ENCODE measurements at regions not wholly inside any gene's neighbourhood (a gene's known extent, or its start where the extent isn't known, plus 50 kb on each side); places are given as distances from the start of the nearest gene placed in this dataset.
A peak's percentile ranks its signal among the peaks of the same experiment; 100 is the strongest.

DNA sequence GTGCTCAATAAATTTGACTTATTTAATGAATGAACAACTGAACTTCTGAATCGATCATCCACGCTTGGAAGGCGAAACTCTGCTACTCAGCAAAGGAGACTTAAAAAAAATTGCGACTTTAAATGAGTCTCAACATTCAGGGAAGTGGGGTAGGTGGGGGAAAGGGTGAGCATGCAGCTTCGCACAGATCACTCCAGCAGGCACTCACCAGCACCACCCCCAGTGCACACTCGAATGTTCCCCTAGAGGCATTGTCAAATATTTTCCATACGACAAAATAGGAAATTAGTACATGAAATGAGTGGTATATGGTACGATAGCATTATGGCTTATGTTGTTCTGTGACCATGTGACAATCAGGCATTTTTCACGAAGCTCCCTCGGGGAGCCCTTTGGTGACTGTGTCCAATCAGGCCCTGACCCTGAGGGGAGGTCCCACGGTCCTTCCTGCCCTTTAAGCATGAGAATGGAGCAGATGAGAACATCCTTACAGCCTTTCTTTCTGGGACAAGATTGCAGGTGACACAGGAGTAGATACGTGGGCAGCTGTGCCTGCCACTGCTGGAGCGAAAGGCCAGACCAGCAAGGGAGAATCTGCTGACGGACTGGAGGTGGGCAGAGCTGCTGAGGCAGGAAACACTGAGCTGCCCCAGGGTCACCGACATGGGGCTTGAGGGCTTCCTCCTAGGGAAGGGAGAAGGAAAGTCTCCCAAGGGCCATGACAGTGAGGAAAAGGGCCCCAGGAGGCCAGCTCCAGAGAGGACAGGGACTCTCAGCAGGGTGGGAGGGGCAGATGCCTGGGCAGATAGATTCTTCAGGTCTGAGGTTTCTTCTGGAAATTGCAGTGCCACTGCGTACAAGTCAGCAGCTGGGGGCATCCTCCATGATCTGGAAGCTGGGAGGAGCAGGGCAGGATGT lies 101.3 kb upstream of the ID2 start:
- no peak for DNase-seq

GRCh38 chr2:8581234-8581561 lies 100.7 kb upstream of the ID2 start:
- no peak for DNase-seq

DNA sequence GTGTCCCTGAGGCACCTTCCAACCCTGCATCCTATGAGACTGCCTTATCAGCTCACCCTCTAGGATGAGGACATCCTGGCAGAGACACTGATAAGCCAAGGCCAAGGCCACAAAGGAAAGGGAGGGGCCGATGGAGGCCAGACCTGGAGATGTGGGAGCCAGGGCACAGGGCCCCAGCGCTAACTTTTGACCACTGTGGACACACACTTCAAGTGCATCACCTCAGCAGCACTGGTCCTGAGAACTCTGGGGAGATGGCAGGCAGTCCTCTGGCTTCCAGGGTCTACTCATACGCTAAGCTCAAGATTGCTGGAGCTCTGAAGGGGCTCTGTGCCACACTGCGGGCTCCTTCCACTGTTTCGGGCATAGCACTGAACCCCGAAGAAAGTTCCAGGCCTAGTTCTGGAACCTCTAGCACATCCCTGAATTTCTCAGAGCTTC lies 100.2 kb upstream of the ID2 start:
- no peak for DNase-seq

DNA sequence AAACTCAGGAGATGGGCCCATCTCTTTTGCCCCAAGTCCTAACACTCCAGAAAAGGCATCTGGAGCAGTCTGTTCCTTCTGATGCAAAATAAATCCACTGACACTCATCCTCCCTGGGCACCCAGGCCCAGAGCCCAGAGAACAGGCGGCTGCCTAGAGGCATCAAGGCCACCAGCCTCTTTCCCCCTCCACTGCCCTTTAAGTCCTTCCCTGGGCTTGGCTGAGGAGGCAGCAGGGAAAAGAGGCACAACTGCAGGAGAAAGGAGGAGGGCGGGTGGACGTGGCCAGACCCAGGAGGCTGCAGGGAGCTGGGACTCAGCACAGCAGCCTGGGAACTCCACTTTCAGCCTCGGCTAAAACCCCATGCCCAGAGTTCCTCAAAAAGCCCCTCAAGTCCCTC lies 99.7 kb upstream of the ID2 start:
- no peak for DNase-seq

DNA sequence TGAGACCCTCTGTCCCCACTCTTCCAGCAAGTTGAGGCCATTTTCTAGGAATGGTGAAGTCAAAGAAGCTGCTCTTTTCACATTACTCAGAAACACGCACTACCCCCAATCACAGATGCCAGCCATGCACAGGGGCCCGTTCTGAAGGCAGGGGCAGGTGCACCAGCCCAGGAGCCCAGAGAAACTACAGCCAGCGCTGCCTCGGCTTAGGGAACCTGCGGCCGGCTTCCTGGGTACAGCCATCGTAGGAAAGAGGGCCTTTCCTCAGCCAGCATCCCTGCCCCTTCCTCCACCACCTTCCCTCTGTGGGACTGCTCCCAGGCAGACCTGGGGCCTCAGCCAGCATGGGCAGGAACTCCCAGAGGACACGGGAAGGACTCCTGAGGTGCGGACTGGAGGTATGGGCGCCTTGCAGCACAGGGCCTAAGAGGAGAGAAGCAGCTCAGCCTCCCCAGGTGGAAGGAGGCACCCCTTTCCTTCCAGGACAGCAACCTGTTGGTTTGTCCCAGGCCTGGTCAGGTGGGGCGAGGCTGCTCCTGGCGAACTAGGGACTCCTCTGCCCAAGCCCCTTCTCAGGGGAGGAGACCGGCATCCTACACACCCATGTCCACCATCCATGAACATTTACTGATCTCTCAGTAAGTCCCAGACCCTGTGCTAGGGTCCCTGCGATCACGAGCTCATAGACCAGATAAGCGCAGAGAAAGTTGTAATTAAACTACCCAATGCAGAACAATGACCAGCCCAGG lies 99.0 kb upstream of the ID2 start:
- no peak for DNase-seq

DNA sequence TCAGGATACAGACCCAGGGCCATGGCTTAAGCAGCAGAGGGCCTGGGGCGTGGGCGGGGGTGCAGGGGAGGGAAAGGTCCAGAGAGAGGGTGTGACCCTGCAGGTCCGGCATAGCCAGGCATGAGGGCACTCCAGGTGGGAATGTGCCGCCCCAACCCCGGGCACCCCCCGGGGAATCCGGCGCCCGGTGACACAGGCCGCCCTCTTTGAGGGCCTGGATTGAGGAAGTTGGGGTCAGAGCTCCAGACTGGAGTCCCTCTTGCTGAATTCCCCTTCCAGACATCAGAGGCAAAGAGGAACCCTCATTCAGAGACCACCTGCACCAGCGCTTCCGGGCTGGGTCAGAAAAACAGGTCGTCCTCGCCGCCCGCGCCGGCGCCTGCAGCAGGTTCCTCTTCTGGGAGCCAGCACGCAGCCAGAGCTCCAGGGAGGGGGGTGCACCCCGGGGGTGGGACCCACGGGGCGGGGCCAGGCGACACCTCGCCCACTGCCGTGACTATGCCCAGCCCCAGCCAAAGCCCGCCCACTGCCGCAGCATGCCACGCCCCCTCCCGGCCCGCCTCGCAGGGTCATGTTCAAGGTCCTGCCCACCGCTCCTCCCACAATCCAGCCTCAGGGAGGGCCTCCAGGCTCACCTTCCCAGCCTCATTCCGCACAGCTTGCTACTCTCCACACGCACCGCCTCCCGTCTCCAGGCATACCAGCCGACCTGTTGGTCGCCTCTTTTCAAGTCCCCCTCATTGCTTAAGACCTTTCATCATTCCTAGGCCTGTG lies 98.3 kb upstream of the ID2 start:
- DNase-seq, result peak in 11 of 14 donors; percentile 16 to 82 (median 62)

- DNase-seq, result no peak
These were observed 97.4 kb upstream of the ID2 start for GRCh38 chr2:8584174-8585066.

DNA sequence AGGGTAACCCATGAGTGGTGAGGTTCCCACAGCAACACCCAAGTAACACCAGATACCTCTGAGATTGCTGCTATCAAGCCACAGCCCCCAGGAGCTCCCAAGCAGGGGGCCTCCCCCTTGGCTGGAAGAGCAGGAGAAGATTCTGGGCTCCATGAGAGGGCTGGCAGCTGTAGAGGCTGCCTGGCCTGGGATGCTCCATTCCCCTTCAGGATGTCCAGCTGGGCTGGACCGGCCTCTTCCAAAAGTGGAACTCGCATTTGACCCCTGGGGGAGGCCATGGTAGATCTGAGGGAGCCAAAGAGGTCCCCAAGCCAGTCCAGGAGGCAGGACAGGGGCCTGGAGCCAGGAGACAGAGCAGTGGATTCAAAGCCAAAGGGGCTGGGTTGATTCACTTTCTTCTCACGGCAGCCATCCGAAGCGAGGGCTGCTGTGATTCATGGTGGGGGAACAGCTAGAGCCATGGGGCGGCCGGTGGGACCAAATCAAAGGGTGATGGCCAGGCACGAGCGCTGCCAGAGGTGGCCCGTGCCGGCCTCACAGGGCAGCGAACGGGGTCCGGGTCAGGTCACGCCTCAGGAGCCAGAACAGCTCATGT lies 95.3 kb upstream of the ID2 start:
- DNase-seq, result peak in 1 of 14 donors; percentile 59

- DNase-seq, result no peak
These were observed 94.5 kb upstream of the ID2 start for GRCh38 chr2:8587251-8587791.

GRCh38 chr2:8587920-8588830 lies 93.7 kb upstream of the ID2 start:
- DNase-seq, result no peak

- no peak for DNase-seq
These were observed 93.0 kb upstream of the ID2 start for GRCh38 chr2:8588831-8589191.

DNA sequence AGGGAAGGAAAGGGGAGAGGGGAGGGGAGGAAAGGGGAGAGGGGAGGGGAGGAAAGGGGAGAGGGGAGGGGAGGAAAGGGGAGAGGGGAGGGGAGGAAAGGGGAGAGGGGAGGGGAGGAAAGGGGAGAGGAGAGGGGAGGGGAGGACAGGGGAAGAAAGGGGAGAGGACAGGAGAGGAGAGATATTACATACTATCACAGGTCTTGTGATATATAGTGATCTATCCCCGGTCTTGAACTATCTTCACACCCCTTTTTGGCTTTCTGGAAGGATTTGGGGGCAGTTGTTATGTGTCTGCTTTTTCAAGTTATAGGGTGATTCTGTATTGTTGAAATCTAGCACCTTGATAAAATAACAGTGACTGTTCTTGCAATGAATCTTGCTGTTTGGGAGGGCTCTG lies 92.1 kb upstream of the ID2 start:
- no peak for DNase-seq

DNA sequence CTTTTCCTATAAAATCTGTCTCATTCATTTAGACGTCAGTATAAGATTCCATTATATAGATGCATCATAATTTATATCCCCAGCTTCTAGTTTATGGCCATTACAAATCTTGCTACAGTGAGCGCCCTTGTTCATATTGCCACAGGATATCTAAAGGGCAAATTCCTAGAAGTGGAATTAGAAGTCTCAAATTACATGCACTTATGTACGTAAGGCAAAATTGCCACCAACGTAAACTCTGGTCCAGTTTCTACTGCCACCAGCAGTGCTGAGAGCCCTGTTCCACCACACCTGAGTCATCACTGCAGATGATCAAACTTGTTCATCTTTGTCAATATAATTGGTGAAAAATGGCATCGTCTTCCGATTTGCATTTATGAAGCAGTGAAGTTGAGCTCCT lies 90.9 kb upstream of the ID2 start:
- no peak for DNase-seq

GRCh38 chr2:8592736-8593135 lies 89.1 kb upstream of the ID2 start:
- no peak for DNase-seq

DNA sequence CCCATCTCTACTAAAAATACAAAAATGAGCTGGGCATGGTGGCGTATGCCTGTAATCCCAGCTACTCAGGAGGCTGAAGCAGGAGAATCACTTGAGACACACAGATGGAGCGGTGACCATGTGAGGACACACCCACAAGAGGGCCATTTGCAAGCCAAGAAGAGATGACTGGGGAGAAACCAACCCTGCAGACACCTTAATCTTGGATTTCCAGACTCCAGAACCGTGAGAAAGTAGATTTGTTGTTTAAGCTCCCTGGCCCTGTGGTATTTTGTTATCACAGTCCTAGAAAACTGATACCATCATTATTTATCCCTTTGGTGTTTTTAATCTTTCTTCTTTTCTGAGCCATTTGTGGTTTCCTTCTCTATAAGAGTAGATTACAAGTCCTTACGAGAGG lies 88.6 kb upstream of the ID2 start:
- no peak for DNase-seq

DNA sequence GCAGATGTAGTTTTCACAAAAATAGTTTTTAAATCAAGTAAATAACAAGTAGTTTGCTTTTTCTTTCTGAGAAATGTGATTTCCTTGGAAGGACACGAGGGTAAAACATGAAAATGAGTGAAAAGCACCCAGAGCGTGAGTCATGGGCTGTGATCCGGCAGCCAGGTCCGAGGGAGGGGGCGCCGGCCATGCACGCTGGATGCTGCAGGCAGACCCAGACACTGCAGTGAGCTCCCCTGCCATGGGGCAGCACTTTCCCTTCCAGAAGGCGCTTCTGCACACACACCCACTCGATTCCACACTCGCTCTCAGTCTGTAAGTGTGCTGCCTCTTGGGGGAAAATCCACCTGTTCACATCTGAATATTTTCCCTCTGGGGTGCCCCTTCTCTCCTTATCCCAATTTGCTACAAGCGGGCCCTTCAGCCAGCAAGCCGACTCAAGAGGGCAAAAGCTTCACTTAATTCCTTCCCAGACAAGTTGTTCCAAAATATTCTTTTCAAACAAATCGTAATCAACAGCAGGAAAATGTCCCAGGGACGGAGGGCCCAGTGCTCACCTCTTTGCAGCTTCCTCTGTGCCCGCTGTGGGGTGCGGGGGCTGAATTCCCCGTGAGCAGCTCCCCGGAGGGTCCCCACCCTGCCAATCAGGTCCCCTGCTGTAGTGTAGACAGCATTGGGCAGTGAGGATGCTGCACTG lies 87.0 kb upstream of the ID2 start:
- peak in 1 of 14 donors; percentile 28 for DNase-seq

DNA sequence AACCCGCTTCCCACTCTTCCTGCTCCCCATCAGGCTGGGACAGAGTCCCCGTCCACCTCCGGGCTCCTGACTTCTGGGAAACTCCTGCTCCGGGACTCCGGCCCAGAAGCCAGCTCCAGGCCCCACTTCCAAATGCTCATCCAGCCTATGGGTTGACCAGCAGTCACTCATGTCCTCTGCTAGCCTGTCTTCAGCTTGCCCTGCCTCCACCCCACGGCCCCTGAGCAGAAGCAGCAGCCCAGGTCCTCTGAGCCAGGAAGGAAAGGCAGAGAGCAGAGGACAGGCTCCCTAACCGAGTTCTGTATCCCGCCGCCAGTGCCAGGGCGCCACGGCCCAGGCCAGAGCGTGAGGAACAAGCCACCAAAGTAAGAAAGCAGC lies 86.4 kb upstream of the ID2 start:
- DNase-seq, result no peak

DNA sequence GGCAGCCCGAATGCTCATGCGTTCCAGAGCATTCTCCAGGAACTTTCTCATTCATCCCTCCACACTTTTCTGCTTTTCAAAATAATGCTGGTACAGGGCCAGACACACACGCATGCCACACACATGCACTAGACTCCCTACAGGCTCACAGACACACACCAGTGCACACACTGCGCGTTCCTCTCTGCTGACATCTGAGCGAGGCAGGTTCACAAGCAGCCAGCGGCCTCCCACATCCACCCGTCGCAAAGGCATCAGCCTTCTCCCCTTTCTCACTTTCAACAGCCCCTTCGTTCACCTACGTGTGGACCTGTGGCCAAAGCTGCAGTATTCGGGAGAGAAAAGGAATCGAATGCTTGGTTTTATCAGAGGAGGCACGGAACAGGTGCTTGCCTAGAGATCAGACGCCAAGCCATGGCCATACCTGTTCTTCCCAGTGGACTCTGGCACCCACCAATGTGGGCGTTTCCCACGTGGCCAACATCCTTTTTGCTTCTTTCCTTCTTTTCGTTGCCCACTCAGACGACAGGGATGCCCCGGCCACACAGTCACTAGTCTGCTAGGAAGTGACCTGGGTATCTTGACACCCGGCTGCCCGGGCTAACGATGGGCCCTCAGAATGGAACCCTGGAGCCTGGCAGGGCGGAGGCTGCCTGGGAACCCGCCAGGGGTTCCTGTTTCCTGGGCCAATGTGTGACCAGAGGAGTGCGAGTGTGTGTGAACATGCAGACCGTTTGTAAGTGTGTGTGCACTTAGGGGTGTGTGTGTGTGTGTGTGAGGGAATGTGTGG lies 85.8 kb upstream of the ID2 start:
- no peak for DNase-seq

DNA sequence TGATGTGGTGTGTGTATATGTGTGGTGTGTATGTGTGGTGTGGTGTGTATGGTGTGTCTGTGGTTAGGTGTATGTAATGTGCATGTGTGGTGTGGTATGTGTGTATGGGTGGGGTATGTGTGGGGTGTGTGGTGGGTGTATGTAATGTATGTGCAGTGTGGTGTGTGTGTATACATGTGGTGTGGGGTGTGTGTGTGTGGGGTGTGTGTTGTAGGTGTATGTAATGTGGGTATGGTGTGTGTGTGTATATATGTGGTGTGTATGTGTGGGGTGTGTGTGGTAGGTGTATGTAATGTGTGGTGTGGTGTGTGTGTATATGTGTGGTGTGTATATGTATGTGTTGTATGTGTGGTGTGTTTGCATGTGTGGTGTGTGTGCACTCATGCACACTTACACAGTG lies 84.8 kb upstream of the ID2 start:
- DNase-seq, result no peak
